Cardiac fibroblast (primary cell): ENCODE measurements at regions not wholly inside any gene's neighbourhood (a gene's known extent, or its start where the extent isn't known, plus 50 kb on each side); places are given as distances from the start of the nearest gene placed in this dataset.
"Not testable (repeated sequence)": the region's sequence is repeated elsewhere in the genome, so short reads cannot be mapped to it uniquely, and the experiment has no call there.

Experiments used
- DNase-seq, 2 donors: peaks; one replicate each; pipeline versions ENCODE4 v3.0.0 to v3.0.0-alpha.2; 2010; ENCODE audit warnings: low read depth in 2 of 2
- H3K4me3 ChIP-seq, 2 donors: replicated peaks in 1 of 2; 1 replicate in 1 of 2; 2 replicates in 1 of 2; pipeline ENCODE4 v1.5.1; 2011; ENCODE audit warnings: low read depth in 2 of 2, low read length in 2 of 2, mild to moderate bottlenecking in 2 of 2, moderate library complexity in 1 of 2
- TF ChIP-seq, protein P1 (sequence below): IDR thresholded peaks from one replicate; pipeline ENCODE4 v1.5.1; 2011; ENCODE audit warnings: low read depth, mild to moderate bottlenecking, low read length, inconsistent platforms

GRCh38 chr11:110852921-110853490 lies 140.8 kb upstream of the ARHGAP20 start:
- DNase-seq: no peak
- TF ChIP-seq, protein P1, sequence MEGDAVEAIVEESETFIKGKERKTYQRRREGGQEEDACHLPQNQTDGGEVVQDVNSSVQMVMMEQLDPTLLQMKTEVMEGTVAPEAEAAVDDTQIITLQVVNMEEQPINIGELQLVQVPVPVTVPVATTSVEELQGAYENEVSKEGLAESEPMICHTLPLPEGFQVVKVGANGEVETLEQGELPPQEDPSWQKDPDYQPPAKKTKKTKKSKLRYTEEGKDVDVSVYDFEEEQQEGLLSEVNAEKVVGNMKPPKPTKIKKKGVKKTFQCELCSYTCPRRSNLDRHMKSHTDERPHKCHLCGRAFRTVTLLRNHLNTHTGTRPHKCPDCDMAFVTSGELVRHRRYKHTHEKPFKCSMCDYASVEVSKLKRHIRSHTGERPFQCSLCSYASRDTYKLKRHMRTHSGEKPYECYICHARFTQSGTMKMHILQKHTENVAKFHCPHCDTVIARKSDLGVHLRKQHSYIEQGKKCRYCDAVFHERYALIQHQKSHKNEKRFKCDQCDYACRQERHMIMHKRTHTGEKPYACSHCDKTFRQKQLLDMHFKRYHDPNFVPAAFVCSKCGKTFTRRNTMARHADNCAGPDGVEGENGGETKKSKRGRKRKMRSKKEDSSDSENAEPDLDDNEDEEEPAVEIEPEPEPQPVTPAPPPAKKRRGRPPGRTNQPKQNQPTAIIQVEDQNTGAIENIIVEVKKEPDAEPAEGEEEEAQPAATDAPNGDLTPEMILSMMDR: no peak
- no peak overlapping the region for H3K4me3 ChIP-seq

DNA sequence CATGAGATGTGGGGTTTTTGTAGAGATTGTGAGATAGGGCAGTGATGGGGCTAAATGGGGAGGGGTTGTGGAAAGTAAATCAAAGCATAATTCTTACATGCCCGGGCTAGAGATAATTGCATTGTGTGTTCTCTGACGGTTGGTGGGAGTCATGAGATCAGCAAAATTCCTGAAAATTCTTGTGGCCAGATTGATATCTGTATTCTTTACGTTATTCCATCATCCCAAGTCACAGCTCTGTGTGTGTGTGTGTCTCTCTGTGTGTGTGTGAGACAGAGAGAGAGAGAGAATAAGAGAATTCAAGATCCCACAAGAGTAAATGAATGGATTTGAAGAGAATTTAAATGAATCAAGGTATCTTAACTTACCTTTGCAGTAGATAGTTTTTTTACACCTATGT lies 138.6 kb upstream of the ARHGAP20 start:
- DNase-seq: peak in 1 of 2 donors; percentile 51
- TF ChIP-seq, protein P1: no peak
- H3K4me3 ChIP-seq: no peak overlapping the region

DNA sequence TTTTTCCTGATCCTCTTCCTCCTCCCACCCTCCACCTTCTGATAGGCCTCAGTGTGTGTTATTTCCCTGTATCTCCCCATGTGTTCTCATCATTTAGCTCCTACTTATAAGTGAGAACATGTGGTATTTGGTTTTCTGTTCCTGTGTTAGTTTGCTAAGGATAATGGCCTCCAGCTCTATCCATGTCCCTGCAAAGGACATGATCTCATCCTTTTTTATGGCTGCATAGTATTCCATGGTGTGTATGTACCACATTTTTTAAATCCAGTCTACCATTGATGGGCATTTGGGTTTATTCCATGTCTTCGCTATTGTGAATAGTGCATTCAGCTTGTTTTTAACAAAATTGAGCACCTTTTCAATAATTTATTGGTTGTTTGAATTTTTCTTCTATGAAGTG lies 130.8 kb upstream of the ARHGAP20 start:
- not testable (repeated sequence) for H3K4me3 ChIP-seq, DNase-seq

DNA sequence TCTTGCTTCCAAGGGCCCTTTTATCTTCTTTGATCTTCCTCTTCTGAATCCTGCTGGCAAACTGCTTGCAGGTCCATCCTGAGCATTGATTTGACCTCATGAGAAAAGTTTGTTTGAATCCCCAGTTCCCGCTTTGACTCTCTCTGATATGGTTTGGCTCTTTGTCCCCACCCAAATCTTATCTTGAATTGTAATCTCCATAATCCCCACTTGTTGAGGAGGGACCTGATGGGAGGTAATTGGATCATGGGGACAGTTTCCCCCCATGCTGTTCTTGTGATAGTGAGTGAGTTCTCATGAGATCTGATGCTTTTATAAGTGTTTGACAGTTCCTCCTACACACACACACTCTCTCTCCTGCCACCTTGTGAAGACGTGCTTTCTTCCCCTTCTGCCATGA lies 126.6 kb upstream of the ARHGAP20 start:
- TF ChIP-seq, protein P1: no peak
- DNase-seq: no peak
- no peak overlapping the region for H3K4me3 ChIP-seq

DNA sequence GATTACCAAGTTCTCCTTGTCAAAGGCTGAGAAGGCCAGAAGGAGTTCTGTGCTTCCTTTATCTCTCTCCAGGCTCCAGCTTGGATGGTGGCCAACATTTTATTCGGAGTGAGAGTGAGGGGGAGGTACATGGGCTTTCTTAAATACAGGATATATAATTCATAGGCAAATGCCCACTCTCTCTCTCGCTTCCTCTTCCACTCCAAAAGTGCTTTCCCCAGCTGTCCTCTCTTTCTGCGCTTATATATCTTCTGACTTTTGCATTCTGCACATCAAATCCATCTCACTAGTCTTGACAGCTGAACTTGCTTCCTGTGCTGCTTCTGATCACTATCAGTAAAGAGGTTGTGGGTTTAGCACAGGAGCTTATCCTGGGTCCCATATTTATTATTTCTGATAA lies 125.4 kb upstream of the ARHGAP20 start:
- DNase-seq: peak in 1 of 2 donors; percentile 43
- TF ChIP-seq, protein P1: no peak
- H3K4me3 ChIP-seq: no peak overlapping the region

DNA sequence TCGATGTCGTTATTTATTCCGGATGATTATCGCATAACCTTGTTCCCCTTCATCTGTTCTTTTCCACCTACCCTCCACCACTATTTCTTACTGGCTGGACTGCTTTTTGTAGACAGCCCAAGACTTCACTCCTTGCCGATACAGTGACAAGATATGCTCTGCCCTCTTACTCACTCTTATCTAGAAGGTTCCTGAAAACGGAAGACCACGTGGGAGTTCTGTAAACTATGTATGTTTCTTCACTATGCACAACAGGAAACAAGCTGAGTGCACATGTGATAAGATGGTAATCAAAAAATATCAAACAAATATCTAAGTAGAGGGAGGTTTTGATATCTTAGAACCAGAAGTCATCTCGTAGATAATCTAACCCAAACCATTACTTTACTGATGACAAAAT lies 122.9 kb upstream of the ARHGAP20 start:
- no peak for DNase-seq
- no peak overlapping the region for H3K4me3 ChIP-seq
- TF ChIP-seq, protein P1: no peak

- peak; percentile 63 to 81 for DNase-seq
- TF ChIP-seq, protein P1: no peak
- no peak overlapping the region for H3K4me3 ChIP-seq
Measured at GRCh38 chr11:110833033-110833484, 120.8 kb upstream of the ARHGAP20 start.
